D721Med (cell line): ENCODE measurements at regions not wholly inside any gene's neighbourhood (a gene's known extent, or its start where the extent isn't known, plus 50 kb on each side); places are given as distances from the start of the nearest gene placed in this dataset.

Experiments used
- DNase-seq: peaks from one replicate; pipeline ENCODE4 v3.0.0; 2011; ENCODE audit warnings: low spot score; ENCODE audit not compliant: insufficient read length
- FAIRE-seq: peaks from 2 replicates; lab custom pipeline; 2011; peaks lifted over from hg19 to GRCh38; lab: Jason Lieb, UNC
- CTCF ChIP-seq: IDR thresholded peaks from 2 replicates; pipeline ENCODE4 v1.5.1; 2012; ENCODE audit warnings: mild to moderate bottlenecking, control low read depth; ENCODE audit not compliant: insufficient read depth; ENCODE audit errors: missing control alignments

GRCh38 chr1:103469801-103470200 is 55.7 kb upstream of the RNPC3 start:
- DNase-seq (no peak), FAIRE-seq (no peak)
- no peak for TF ChIP-seq CTCF

GRCh38 chr1:103467100-103467499 is 58.4 kb upstream of the RNPC3 start:
- TF ChIP-seq CTCF = no peak
- FAIRE-seq (no peak), DNase-seq (no peak)

- FAIRE-seq (no peak), DNase-seq (no peak)
These were observed 64.1 kb upstream of the RNPC3 start for GRCh38 chr1:103461161-103462105.

GRCh38 chr1:103460511-103460910 is 65.0 kb upstream of the RNPC3 start:
- no peak for FAIRE-seq
- DNase-seq = no peak
- no peak for TF ChIP-seq CTCF

More at GRCh38 chr1:103461161-103462105, 64.1 kb upstream of the RNPC3 start:
- peak; percentile 70 for TF ChIP-seq CTCF

- FAIRE-seq (no peak), DNase-seq (no peak)
- no peak for TF ChIP-seq CTCF
These were observed 66.2 kb upstream of the RNPC3 start for GRCh38 chr1:103459346-103459745.

GRCh38 chr1:103457886-103458455 is 67.5 kb upstream of the RNPC3 start:
- no peak for TF ChIP-seq CTCF
- FAIRE-seq (no peak), DNase-seq (no peak)

- no peak for DNase-seq
- TF ChIP-seq CTCF = no peak
- no peak for FAIRE-seq
These were observed 76.9 kb upstream of the RNPC3 start for GRCh38 chr1:103448560-103448959.
